NCI-H2227 (cell line): ENCODE measurements at regions not wholly inside any gene's neighbourhood (a gene's known extent, or its start where the extent isn't known, plus 50 kb on each side); places are given as distances from the start of the nearest gene placed in this dataset.

Source experiments
- DNase-seq: peaks from one replicate; lab custom pipeline; 2025; ENCODE audit not compliant: unreplicated experiment; lab: John Stamatoyannopoulos, UW

DNA sequence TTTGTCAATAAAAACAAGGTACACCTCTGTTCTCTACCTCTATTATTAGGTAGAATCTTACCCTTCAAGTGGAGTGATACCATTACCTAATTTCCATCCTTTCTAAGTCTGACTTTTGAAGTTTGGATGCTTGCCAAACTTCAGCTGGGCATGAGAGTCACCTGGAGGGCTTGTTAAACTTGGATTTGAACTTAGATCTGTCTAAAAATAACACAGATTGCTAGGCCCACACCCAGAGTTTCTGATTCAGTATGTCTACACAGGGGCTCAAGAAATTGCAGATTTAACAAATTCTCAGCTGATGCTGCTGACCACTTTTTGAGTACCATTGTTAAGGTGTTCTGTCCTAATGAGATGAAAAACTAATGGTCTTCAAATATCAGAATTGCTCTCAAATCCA lies 512.2 kb downstream of the LMO7 start:
- no peak for DNase-seq

DNA sequence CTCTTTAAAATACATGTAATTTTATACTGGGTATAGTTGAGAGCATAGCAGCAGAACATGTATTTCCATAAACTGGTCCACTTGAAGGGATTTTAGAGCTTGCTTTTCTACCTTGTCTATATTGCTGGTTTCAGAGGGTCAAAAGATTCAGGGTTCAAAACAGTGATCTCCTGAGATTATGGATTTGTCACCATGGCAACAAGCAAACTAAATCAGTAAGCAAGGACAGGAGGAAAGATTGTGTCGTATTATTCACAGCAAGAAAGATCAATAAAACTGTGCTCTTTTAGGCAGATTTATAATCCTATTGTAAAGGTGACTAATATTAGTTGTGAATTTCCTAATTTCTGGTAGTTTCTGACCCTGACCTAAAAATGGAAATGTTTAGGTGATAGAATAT lies 496.4 kb downstream of the LMO7 start:
- DNase-seq = no peak

DNA sequence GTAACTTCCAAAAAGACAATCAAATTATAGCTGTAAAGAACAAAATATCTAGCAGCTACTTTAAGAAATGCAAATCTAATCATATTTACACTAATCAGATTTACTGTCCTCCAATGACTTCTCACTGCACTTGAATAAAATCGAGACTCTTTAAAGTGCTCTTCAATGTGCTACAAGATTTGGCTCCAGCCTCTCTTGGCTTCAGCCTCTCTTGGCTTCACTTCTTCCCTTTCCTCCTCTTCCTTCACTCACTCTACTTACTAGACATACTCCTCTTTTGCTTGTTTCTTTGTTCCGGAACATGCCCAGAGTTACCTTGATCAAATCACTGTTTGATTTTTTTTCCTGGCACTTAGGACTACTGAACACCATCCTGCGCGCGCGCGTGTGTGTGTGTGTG lies 495.4 kb downstream of the LMO7 start:
- no peak for DNase-seq

DNA sequence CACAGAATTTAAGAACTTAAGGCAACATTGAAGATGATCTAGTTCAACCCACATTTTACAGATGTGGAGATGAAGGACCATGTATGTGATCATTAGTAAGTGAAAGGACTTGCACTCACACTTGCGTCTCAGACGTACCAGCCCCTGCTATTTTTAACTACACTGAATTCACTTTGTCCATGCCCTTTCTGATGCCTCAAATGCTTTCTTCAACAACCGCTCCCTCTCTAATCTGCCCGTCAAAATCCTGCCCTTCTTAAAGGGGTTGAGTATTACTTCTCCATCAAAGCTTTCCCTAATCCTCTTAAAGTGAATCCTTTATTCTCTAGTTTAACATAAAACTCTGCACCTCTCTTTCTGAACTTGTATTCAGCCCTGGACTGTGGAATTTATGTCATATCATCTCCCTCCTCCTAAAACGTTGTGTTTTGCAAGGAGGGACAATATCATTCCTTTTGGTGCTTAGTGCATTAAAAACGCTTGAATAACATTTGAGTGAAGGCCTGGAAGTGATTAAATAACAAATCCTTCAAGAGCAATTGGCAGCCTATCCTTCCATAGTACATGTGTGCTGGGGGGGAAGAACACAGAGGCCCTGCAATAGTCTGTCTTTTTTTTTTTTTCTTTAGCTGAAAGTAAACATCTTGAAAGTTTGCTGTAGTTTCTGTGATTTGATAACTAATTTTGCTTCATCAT lies 493.3 kb downstream of the LMO7 start:
- DNase-seq = no peak

DNA sequence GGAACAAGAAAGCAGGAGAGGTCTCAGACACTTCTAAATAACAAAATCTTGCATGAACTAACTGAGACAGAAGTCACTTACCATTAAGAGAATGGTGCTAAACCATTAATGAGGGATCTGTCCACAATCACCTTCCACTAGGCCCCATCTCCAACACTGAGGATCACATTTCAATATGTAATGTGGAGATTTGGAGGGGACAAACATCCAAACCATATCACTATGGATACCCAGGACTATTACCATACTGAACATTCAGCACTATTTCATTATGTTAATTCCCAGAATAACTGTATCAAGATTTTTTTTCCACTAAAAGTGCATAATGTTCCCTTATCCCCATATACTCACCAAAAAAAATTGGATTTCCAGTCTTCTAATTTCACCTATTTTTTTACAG lies 491.8 kb downstream of the LMO7 start:
- DNase-seq = no peak

DNA sequence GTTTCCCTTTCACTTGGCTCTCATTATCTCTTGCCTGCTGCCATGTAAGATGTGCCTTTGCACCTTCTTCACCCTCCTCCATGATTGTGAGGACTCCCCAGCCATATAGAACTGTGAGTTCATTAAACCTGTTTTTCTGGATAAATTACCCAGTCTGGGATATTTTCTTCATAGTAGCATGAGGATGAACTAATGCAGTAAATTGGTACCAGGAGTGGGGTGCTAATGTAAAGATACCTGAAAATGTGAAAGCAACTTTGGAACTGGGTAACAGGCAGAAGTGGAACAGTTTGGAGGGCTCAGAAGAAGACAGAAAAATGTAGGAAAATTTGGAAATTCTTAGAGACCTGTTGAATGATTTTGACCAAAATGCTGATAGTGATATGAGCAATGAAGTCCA lies 487.4 kb downstream of the LMO7 start:
- no peak for DNase-seq

DNA sequence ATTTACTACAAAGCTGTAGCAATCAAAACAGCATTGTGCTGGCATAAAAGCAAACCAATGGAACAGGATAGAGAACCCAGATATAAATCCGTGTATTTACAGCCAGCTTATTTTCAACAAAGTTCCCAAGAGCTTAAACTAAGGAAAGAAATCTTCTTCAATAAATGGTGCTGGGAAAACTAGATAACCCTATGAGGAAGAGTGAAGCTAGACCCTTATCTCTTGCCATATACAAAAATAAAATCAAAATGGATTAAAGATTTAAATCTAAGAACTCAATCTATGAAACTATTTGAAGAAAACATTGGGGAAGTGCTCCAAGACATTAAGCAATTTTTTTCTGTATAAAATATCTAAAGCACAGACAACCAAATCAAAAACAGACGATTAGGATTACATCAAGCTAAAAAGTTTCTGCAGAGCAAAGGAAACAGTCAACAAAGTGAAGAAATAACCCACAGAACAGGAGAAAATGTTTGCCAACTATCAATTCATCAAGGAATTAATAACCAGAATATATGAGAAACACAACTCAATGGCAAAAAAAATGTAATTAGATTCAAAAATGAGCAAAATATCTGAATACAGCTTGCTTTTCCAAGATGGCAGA lies 480.7 kb downstream of the LMO7 start:
- no peak for DNase-seq

DNA sequence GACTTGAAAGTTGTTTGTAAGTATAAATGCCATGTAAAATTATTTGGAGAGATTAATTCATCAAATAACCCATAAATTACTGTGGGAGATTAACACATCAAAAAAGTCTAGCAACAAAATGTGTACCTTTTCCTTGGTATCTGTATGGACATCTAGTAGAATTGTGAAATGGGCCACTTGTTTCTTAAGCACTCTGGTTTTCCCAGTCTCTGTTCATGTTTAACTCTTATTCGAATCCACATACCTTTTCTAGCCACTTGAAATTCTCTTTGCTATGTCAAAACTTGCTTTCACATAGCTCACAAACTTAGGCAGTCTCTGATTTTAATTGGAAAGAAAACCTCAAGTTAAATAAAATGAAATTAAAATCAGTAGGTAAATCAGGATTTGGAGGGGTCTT lies 470.6 kb downstream of the LMO7 start:
- no peak for DNase-seq

DNA sequence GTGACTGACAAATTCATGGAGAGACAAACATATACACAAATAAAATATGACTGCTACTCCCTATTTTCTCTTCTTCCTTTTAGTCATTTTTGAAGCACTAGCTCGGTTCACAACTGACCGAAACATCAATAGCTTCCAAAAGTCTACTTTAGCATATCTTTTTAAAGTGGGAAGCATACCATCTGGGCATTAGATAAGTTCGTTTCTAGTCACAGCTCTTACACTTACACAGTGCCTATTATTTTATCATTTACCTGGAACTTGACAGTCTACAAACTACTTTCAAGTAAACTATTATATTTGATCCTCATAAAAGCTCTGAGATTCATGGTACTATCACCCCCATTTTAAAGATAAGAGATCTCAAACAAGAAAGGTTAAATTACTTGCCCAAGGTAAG lies 458.5 kb downstream of the LMO7 start:
- no peak for DNase-seq

DNA sequence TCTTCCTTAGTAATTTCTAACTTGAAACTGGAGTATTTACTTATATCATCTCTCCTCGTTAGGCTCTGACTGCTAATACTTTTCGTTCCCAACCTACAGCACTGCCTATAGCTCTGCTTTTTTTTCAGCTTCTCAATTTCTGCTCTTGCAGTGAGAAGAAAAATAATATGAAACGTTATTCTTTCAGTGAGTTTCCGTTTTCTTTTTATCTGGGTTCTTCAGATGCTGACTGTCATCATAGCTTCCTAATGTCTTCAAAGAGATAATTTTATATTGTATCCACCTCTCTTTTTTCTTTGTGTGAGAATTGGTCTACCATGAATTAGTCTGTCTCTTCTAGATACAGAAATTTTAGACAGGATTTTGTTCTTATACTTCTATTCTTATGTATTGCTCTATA lies 454.9 kb downstream of the LMO7 start:
- no peak for DNase-seq

DNA sequence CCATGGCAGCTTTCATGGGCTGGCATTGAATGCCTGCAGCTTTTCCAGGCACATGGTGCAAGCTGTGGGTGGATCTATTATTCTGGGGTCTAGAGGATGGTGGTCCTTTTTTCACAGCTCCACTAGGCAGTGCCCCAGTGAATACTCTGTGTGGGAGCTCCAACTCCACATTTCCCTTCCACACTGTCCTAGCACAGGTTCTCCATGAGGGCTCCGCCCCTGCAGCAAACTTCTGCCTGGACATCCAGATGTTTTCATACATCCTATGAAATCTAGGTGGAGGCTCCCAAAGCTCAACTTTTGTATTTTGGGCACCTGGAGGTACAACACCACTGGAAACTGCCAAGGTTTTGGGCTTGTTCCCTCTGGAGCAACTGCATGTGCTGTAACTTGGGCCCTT lies 450.6 kb downstream of the LMO7 start:
- DNase-seq = no peak

DNA sequence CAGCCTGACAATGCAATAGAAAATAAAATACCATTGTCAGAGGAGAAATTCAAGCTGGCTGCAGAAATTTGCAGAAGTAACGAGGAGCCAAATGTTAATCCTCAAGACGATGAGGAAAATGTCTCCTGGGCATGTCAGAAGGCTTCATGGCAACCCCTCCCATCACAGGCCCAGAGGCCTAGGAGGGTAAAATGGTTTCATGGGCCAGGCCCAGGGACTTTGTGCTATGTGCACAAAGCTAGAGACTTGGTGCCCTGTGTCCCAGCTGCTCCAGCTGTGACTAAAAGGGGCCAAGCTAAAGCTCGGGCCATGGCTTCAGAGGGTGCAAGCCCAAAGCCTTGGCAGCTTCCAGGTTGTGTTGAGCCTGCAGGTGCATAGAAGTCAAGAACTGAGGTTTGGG lies 431.7 kb downstream of the LMO7 start:
- DNase-seq = no peak

DNA sequence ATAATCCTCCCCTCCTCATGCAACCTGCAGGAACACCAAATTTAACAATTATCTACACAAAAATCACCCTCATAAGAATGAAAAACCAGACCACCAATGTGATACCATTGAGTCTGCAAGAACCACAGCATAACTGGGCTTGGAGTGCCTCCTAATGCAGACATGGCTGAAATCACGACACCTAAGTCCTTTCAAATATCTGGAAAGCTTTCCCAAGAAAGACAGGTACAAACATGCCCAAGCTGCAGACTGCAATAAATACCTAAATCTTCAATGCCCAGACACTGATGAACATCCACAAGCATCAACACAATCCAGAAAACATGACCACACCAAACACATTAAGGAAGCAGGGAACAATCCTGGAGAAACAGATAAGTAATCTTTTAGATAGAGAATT lies 417.1 kb downstream of the LMO7 start:
- no peak for DNase-seq

DNA sequence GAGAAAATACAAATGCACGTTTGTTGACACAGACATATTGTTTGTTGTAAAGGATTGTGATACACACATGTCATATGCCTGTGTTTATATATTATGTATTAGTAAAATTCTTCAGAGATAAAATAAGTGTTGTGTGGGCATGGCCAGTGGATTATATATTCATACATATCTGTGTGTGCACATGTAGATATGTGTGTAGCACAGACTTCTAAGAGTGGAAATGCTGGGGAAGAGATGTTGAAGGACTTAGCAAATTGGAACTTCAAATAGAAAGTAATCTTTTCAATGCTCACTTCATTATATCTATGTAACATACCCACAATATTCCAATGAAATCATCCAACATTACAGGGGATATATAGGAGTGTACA lies 413.2 kb downstream of the LMO7 start:
- DNase-seq = no peak

DNA sequence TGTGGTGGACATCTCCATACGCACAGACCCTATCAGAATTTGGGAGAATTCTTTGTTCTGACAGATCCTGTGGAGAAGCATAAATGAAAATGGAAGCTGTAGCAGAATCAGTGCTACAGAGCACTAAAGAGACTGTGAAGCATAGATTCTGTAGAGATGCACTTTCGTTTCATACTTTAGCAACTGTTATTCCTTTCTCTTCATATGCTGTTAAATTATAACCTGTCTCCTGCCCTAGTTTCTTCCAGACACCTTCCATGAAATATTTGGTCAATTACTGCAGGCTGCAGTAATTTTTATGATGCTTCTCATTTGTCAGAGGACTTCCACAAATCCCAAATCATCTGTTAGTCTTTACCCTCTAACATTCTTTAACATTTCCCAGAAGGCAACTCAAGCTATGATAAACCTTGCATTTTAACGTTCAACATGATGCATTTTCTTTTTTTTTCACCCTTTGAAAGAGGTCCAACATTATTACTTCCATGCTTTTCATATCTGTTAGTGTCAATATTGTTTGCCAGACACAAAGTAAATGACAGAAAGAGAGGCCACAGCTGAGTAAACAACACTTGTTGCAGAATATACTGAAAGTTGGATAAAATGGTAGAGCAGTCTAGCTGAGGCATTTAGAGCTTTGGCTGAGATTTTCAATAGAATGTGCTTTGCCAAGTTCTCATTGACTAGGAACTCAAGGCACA lies 412.7 kb downstream of the LMO7 start:
- DNase-seq = no peak

DNA sequence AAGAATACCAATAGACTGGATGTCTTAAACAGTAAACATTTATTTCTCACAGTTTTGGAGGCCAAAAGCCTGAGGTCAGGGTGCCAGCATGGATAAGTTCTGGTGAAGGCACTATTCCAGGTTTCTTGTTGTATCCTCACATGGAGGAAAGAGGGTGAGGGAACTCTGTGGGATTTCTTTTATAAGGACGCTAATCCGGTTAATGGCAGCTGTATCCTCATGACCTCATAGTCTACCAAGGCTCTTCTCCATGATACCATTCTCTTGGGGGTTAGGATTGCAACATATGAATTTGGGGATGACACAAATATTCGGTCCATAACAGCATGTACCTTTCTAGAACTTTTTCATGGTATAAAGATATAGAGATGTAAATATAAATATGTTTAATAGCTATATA lies 412.0 kb downstream of the LMO7 start:
- DNase-seq = no peak

DNA sequence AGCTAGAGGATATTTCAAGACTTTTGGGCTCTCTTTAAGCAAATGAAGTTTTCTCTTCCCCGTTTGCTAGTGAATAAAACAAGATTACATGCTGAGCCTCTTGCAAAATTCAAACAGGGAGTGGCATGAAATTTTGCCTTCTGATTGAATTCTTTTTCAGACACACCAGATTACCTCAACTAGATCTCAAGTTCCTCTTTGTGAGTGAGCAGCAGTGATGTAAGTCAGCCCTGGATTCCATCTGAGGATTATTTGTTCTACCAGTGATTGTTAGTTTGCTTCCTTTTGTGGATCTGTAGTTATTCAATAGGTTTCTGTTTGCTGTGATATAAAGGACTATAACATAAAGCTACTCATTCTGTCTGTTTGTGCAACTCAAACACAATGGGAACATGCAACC lies 407.7 kb downstream of the LMO7 start:
- no peak for DNase-seq

DNA sequence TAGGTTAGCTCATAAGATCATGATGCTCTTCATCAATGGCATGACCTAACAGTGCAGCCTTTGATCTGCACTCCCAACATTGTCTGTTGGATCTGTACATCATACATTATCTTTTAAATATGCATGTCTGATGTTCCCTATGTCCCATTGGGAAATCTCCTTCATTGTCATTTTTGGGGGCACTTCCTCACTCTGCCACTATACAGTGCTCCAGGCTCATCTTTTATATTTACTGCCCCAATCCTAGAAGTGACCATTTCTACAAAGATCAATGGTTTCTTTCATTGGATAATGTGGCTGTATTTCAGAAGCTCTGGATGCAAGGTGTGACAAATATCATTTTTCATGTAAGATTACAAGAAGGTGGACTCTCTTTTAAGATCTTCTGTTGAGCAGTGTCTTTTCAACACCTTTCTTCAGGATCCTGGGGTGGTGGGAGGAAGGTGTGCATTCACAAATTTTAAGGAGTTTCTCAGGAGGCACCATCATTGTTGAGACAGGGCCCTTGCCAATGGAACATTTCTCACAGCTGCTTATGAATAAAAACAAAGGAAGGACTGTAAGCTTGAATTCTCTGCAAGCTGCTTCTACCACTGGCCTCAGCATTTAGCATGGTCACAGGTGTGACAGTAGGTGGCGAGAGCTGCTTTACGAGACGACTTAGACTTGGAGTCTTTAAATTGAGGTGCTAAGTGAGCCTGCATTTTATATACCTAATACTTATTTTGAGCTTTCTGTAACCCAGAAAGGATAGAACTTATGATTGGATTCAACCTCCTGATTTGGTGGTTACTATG lies 403.0 kb downstream of the LMO7 start:
- DNase-seq = no peak

DNA sequence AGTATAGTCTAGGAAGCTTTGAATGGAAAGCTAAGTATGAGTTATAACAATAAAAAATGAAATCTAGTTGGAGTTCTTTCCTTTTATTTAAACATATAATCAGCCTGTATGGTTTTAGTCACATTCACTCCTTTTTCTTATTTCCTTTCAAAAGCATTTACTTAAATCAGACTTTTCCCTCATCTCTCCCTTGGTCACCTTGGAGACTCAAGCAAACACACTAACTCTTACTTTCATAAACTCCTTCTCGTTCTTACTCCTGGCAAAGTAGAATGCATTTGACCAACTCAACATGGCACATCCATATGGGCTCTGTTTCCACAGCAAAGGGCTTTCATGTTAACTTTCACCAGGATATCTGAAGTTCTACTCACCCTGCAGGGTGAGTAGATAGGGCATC lies 400.0 kb downstream of the LMO7 start:
- DNase-seq = no peak

DNA sequence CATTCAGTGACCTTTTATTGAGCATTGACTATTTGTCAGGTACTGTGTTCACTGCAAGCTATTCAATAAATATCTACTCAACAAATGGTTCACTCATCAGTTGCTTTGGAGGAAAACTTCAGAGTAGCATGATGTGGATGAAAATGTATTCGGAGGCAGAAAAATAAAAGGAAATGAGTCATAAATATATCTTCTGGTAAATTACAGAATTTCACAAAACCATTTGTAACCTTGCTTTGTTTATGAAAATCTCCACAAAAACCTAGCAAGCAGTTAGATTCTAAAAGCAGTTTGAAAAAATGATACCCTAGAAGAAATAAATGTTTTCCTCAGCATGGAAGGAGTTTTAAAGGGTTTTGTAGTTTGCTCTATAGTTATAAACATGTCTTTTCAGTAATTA lies 399.6 kb downstream of the LMO7 start:
- no peak for DNase-seq

DNA sequence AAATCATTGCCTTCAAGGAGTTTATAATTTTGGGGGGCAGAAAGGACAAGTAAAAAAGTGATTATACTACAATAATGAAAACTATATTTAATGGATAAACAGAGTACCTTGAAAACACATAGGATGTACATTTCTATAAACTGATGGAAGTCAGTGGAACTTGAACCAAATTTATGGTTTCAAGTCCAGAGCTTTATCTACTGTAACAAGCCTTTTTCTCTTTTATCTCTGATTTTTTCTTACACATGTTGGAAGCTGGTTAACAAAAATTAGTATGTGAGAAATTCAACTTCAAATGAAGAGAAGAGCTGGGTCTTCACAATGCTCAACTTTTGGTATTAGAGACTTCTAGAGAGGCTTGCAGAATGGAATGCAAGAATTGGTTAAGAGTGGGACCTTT lies 393.6 kb downstream of the LMO7 start:
- DNase-seq = no peak

DNA sequence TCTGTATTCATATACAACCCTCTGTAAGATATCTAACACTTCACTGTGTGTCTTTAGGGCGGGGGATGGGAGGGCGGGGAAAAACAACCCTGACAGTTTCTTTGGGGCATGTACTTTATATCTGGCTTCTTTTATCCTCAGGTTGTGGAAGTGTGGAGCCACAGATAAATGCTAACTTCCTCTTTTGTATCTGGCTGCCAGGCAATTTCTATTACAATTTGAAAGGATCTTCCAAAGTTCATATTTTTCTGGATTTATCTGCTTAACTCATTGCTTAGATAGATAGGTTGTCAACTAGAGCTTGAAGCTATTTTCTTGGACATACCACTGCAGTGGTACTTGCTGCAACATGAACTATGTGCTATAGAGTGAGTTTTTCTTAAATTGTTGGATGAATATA lies 393.0 kb downstream of the LMO7 start:
- no peak for DNase-seq
